ENCODE measurements at regions not wholly inside any gene's neighbourhood (a gene's known extent, or its start where the extent isn't known, plus 50 kb on each side); places are given as distances from the start of the nearest gene placed in this dataset.

GRCh38 chr6:103455275-103455674 is 1404.4 kb downstream of the HACE1 start:
- intact Hi-C loops (cut with micrococcal nuclease) (no loop called here), in situ Hi-C loops (cut with MboI) (no loop called here)
- no peak overlapping the region for H3K4me2 ChIP-seq (ENCODE audit: insufficient read depth, low read length)
- no peak overlapping the region for H3K27ac ChIP-seq (ENCODE audit: extremely low read depth, low read depth, low read length)
- no peak overlapping the region for H2AFZ ChIP-seq (ENCODE audit: low read depth, low read length)
- ATAC-seq (no peak), FAIRE-seq (no peak), DNase-seq (ENCODE audit: extremely low read depth in 1 of 4, low spot score in 3 of 4) (no peak)
- BruUV-seq (replicated peaks): no TSS peak
- no peak overlapping the region for H3K4me3 ChIP-seq
- no peaks in the 10 kb centered on the region for H3K4me1 ChIP-seq (replicated peaks in 1 of 2; ENCODE audit: control insufficient read depth in 2 of 2, insufficient read depth in 2 of 2, low read length in 2 of 2)
- H3K9me1 ChIP-seq (ENCODE audit: control insufficient read depth, insufficient read depth, low read length): no peaks in the 10 kb centered on the region
- H3K79me2 ChIP-seq (ENCODE audit: control insufficient read depth, insufficient read depth, low read length): no peaks in the 10 kb centered on the region
- H3K9ac ChIP-seq (ENCODE audit: insufficient read depth in 1 of 2, low read depth in 2 of 2, low read length in 2 of 2): no peak overlapping the region
- no peaks in the 10 kb centered on the region for H3K36me3 ChIP-seq (ENCODE audit: control insufficient read depth, insufficient read depth, low read length)
- no peak for TF ChIP-seq CTBP1 (IDR thresholded peaks at IDR 0.05; ENCODE audit: borderline replicate concordance)
- no peak for TF ChIP-seq ZFPM2 (CRISPR knock-in tag; IDR thresholded peaks at IDR 0.05)
- TF ChIP-seq OTX1 (CRISPR knock-in tag; IDR thresholded peaks at IDR 0.05): no peak
- no peak for TF ChIP-seq L3MBTL2 (IDR thresholded peaks at IDR 0.05)
- no peak for TF ChIP-seq HDAC2 (IDR thresholded peaks at IDR 0.05)
- no peak for TF ChIP-seq XRCC5 (IDR thresholded peaks at IDR 0.05; ENCODE audit: low read depth, low read length)
- TF ChIP-seq CTCFL (IDR thresholded peaks at IDR 0.05; ENCODE audit: borderline replicate concordance, insufficient read depth, low read depth, low read length, poor library complexity, severe bottlenecking): no peak
- no peak for TF ChIP-seq EZH2 (IDR thresholded peaks at IDR 0.05; ENCODE audit: borderline replicate concordance, low read depth, low read length)
- TF ChIP-seq ZNF280B (CRISPR knock-in tag; IDR thresholded peaks at IDR 0.05): no peak
- no peak for TF ChIP-seq ZNF253 (CRISPR knock-in tag; conservative IDR thresholded peaks at IDR 0.05)
- TF ChIP-seq KAT7 (CRISPR knock-in tag; IDR thresholded peaks at IDR 0.05; ENCODE audit: borderline replicate concordance): no peak
- no peak for TF ChIP-seq MEF2D (tag; conservative IDR thresholded peaks at IDR 0.05; ENCODE audit: low read depth)
- ChIA-PET CTCF (ENCODE audit: low intra/inter-chr PET ratio) (no interaction called here), POLR2A (no interaction called here)
- 0% methylated on average over 1 of the region's 1 CpG for WGBS (ENCODE audit: insufficient coverage, low coverage, missing lambda C conversion rate)
- no peaks in the 10 kb centered on the region for H3K9me3 ChIP-seq (replicated peaks; ENCODE audit: control insufficient read depth, insufficient read depth, low read depth, low read length)
- no peaks in the 10 kb centered on the region for H4K20me1 ChIP-seq (replicated peaks; ENCODE audit: control insufficient read depth, insufficient read depth, low read length)
- no peaks in the 10 kb centered on the region for H3K27me3 ChIP-seq (ENCODE audit: control insufficient read depth in 2 of 2, insufficient read depth in 2 of 2, low read length in 2 of 2)
